GM23338 (cell line): ENCODE measurements at regions not wholly inside any gene's neighbourhood (a gene's known extent, or its start where the extent isn't known, plus 50 kb on each side); places are given as distances from the start of the nearest gene placed in this dataset.

Experiments
- ATAC-seq: fragments of 200-7000 bp; cut with Tn5 transposase; 3 replicates; pipeline ENCODE4 v1.9.1; 2020
- DNase-seq: peaks from one replicate; pipeline ENCODE4 v3.0.0-alpha.2; 2015; ENCODE audit warnings: low spot score
- H2AFZ ChIP-seq: fragments of 200-600 bp; sonication (generic); 2 replicates; pipeline ENCODE4 v1.8.0; 2016; ENCODE audit warnings: antibody characterized with exemption, mild to moderate bottlenecking, moderate library complexity
- H3F3A ChIP-seq: fragments of 200-600 bp; sonication (generic); replicated peaks from 2 replicates; pipeline ENCODE4 v1.8.0; 2017; ENCODE audit warnings: antibody characterized with exemption, mixed run types, low read depth
- H3K27ac ChIP-seq: fragments of 200-600 bp; sonication (generic); 2 replicates; pipeline ENCODE4 v1.6.1; 2016; ENCODE audit warnings: low read depth
- H3K27me3 ChIP-seq: fragments of 200-600 bp; sonication (generic); 2 replicates; pipeline ENCODE4 v1.8.0; 2016; ENCODE audit warnings: mild to moderate bottlenecking, mixed run types, moderate library complexity; ENCODE audit not compliant: insufficient read depth
- H3K36me3 ChIP-seq: fragments of 200-600 bp; sonication (generic); 2 replicates; pipeline ENCODE4 v1.8.0; 2016; ENCODE audit warnings: mild to moderate bottlenecking; ENCODE audit not compliant: insufficient read depth
- H3K4me1 ChIP-seq: fragments of 200-600 bp; sonication (generic); 2 replicates; pipeline ENCODE4 v1.8.0; 2016; ENCODE audit warnings: mild to moderate bottlenecking, moderate library complexity; ENCODE audit not compliant: insufficient read depth
- H3K4me2 ChIP-seq: fragments of 200-600 bp; sonication (generic); 2 replicates; pipeline ENCODE4 v1.7.1; 2017; ENCODE audit warnings: mixed run types
- H3K4me3 ChIP-seq: fragments of 200-600 bp; sonication (generic); 2 replicates; pipeline ENCODE4 v1.6.1; 2016; ENCODE audit warnings: mixed run types
- H3K79me2 ChIP-seq: fragments of 200-600 bp; sonication (generic); replicated peaks from 2 replicates; pipeline ENCODE4 v1.8.0; 2017; ENCODE audit warnings: mild to moderate bottlenecking; ENCODE audit not compliant: insufficient read depth
- H3K9me2 ChIP-seq: fragments of 200-600 bp; sonication (generic); 2 replicates; pipeline ENCODE4 v1.8.0; 2017; ENCODE audit not compliant: insufficient read depth
- H4K20me1 ChIP-seq: fragments of 200-600 bp; sonication (generic); replicated peaks from 2 replicates; pipeline ENCODE4 v1.8.0; 2017; ENCODE audit warnings: mild to moderate bottlenecking; ENCODE audit not compliant: insufficient read depth
- H3K27ac Mint-ChIP-seq: 2 replicates; pipeline ENCODE4 v1.8.0; 2020; ENCODE audit warnings: inconsistent platforms, mild to moderate bottlenecking, moderate library complexity, mixed read lengths
- H3K27me3 Mint-ChIP-seq: 3 replicates; pipeline ENCODE4 v1.8.0; 2022; ENCODE audit warnings: low read depth, mild to moderate bottlenecking, moderate library complexity, mixed read lengths, inconsistent platforms; ENCODE audit not compliant: insufficient read depth, poor library complexity
- H3K36me3 Mint-ChIP-seq: 3 replicates; pipeline ENCODE4 v1.8.0; 2021; ENCODE audit warnings: low read depth, mild to moderate bottlenecking, inconsistent platforms, moderate library complexity, mixed read lengths
- H3K4me1 Mint-ChIP-seq: 3 replicates; pipeline ENCODE4 v1.8.0; 2020; ENCODE audit warnings: mild to moderate bottlenecking, inconsistent platforms, mixed read lengths
- H3K4me3 Mint-ChIP-seq: 3 replicates; pipeline ENCODE4 v1.8.0; 2021; ENCODE audit warnings: moderate library complexity, mild to moderate bottlenecking, inconsistent platforms, mixed read lengths
- H3K9me3 Mint-ChIP-seq: 3 replicates; pipeline ENCODE4 v1.8.0; 2020; ENCODE audit warnings: moderate library complexity, mild to moderate bottlenecking, inconsistent platforms, mixed read lengths
- CREB1 ChIP-seq: fragments of 250-450 bp; sonication (Bioruptor Pico); IDR thresholded peaks from 2 replicates; pipeline ENCODE4 v1.5.0; 2020; ENCODE audit warnings: low read depth, mild to moderate bottlenecking, moderate library complexity
- CTCF ChIP-seq, 2 experiments: fragments of 200-600 bp in 1 of 2; sonication (generic) in 1 of 2; conservative IDR thresholded peaks; 2 replicates each; pipeline versions ENCODE4 v1.5.1 to v1.6.1; 2016 to 2017; ENCODE audit warnings: antibody characterized with exemption in 2 of 2, low read depth in 2 of 2, mild to moderate bottlenecking in 2 of 2, moderate library complexity in 1 of 2
- ETS1 ChIP-seq: IDR thresholded peaks from 2 replicates; pipeline ENCODE4 v1.6.1; 2016; ENCODE audit warnings: antibody characterized with exemption
- EZH2 ChIP-seq: fragments of 200-600 bp; sonication (generic); IDR thresholded peaks from one replicate; pipeline ENCODE4 v1.8.0; 2017; ENCODE audit warnings: antibody characterized with exemption, mild to moderate bottlenecking, low read depth; ENCODE audit not compliant: unreplicated experiment
- EZH2phosphoT487 ChIP-seq: fragments of 200-600 bp; sonication (generic); IDR thresholded peaks from one replicate; pipeline ENCODE4 v1.8.1; 2018; ENCODE audit warnings: antibody characterized with exemption; ENCODE audit not compliant: unreplicated experiment
- JUNB ChIP-seq: IDR thresholded peaks from one replicate; pipeline ENCODE4 v1.6.1; 2016; ENCODE audit warnings: antibody characterized with exemption; ENCODE audit not compliant: unreplicated experiment
- NANOG ChIP-seq: IDR thresholded peaks from 2 replicates; pipeline ENCODE4 v1.6.1; 2016; ENCODE audit warnings: antibody characterized with exemption, borderline replicate concordance
- POLR2AphosphoS5 ChIP-seq: IDR thresholded peaks from 2 replicates; pipeline ENCODE4 v1.6.1; 2016; ENCODE audit warnings: antibody characterized with exemption, low read depth
- STAT1 ChIP-seq: IDR thresholded peaks from one replicate; pipeline ENCODE4 v1.6.1; 2016; ENCODE audit warnings: antibody characterized with exemption; ENCODE audit not compliant: unreplicated experiment
- ZNF114 ChIP-seq: fragments of 250-450 bp; sonication (Bioruptor Pico); IDR thresholded peaks from 2 replicates; pipeline ENCODE4 v1.5.0; 2020; ENCODE audit warnings: mild to moderate bottlenecking, moderate library complexity
- ZNF331 ChIP-seq: fragments of 250-450 bp; sonication (Bioruptor Pico); IDR thresholded peaks from 2 replicates; pipeline ENCODE4 v1.5.0; 2020; ENCODE audit warnings: low read depth, mild to moderate bottlenecking, moderate library complexity
- TF ChIP-seq, protein P1 (sequence below): IDR thresholded peaks from one replicate; pipeline ENCODE4 v1.6.1; 2018; ENCODE audit warnings: antibody characterized with exemption; ENCODE audit not compliant: unreplicated experiment
- TF ChIP-seq, protein P2 (sequence below): fragments of 250-450 bp; sonication (Bioruptor Pico); IDR thresholded peaks from 2 replicates; pipeline ENCODE4 v1.5.0; 2020; ENCODE audit warnings: mild to moderate bottlenecking, moderate library complexity

DNA sequence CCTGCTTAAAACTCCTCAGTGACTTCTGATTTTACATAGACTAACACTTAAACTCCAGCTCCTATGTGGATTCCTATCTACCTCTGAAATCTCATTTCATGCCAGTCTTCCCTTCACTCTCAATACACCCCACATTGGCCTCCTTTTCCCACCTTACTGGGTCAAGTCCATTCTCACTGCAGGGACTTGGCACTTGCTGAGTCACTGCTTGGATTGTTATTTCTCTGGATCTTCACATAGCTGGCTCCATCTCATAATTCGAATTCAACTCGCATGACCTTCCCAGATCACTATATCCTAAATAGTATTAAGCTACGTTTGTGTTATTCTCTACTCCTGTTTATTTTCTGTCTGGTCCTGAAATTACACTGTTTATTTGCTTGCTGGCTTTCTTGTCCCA lies 59.6 kb upstream of the FRMD4B start:
- no peaks in the 10 kb centered on the region for H3K36me3 ChIP-seq
- H3K27me3 ChIP-seq: no peaks in the 10 kb centered on the region
- H3F3A ChIP-seq: no peaks in the 10 kb centered on the region
- TF ChIP-seq, protein P1, sequence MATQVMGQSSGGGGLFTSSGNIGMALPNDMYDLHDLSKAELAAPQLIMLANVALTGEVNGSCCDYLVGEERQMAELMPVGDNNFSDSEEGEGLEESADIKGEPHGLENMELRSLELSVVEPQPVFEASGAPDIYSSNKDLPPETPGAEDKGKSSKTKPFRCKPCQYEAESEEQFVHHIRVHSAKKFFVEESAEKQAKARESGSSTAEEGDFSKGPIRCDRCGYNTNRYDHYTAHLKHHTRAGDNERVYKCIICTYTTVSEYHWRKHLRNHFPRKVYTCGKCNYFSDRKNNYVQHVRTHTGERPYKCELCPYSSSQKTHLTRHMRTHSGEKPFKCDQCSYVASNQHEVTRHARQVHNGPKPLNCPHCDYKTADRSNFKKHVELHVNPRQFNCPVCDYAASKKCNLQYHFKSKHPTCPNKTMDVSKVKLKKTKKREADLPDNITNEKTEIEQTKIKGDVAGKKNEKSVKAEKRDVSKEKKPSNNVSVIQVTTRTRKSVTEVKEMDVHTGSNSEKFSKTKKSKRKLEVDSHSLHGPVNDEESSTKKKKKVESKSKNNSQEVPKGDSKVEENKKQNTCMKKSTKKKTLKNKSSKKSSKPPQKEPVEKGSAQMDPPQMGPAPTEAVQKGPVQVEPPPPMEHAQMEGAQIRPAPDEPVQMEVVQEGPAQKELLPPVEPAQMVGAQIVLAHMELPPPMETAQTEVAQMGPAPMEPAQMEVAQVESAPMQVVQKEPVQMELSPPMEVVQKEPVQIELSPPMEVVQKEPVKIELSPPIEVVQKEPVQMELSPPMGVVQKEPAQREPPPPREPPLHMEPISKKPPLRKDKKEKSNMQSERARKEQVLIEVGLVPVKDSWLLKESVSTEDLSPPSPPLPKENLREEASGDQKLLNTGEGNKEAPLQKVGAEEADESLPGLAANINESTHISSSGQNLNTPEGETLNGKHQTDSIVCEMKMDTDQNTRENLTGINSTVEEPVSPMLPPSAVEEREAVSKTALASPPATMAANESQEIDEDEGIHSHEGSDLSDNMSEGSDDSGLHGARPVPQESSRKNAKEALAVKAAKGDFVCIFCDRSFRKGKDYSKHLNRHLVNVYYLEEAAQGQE: no peak
- no peak for TF ChIP-seq ETS1
- TF ChIP-seq STAT1: no peak
- TF ChIP-seq, protein P2, sequence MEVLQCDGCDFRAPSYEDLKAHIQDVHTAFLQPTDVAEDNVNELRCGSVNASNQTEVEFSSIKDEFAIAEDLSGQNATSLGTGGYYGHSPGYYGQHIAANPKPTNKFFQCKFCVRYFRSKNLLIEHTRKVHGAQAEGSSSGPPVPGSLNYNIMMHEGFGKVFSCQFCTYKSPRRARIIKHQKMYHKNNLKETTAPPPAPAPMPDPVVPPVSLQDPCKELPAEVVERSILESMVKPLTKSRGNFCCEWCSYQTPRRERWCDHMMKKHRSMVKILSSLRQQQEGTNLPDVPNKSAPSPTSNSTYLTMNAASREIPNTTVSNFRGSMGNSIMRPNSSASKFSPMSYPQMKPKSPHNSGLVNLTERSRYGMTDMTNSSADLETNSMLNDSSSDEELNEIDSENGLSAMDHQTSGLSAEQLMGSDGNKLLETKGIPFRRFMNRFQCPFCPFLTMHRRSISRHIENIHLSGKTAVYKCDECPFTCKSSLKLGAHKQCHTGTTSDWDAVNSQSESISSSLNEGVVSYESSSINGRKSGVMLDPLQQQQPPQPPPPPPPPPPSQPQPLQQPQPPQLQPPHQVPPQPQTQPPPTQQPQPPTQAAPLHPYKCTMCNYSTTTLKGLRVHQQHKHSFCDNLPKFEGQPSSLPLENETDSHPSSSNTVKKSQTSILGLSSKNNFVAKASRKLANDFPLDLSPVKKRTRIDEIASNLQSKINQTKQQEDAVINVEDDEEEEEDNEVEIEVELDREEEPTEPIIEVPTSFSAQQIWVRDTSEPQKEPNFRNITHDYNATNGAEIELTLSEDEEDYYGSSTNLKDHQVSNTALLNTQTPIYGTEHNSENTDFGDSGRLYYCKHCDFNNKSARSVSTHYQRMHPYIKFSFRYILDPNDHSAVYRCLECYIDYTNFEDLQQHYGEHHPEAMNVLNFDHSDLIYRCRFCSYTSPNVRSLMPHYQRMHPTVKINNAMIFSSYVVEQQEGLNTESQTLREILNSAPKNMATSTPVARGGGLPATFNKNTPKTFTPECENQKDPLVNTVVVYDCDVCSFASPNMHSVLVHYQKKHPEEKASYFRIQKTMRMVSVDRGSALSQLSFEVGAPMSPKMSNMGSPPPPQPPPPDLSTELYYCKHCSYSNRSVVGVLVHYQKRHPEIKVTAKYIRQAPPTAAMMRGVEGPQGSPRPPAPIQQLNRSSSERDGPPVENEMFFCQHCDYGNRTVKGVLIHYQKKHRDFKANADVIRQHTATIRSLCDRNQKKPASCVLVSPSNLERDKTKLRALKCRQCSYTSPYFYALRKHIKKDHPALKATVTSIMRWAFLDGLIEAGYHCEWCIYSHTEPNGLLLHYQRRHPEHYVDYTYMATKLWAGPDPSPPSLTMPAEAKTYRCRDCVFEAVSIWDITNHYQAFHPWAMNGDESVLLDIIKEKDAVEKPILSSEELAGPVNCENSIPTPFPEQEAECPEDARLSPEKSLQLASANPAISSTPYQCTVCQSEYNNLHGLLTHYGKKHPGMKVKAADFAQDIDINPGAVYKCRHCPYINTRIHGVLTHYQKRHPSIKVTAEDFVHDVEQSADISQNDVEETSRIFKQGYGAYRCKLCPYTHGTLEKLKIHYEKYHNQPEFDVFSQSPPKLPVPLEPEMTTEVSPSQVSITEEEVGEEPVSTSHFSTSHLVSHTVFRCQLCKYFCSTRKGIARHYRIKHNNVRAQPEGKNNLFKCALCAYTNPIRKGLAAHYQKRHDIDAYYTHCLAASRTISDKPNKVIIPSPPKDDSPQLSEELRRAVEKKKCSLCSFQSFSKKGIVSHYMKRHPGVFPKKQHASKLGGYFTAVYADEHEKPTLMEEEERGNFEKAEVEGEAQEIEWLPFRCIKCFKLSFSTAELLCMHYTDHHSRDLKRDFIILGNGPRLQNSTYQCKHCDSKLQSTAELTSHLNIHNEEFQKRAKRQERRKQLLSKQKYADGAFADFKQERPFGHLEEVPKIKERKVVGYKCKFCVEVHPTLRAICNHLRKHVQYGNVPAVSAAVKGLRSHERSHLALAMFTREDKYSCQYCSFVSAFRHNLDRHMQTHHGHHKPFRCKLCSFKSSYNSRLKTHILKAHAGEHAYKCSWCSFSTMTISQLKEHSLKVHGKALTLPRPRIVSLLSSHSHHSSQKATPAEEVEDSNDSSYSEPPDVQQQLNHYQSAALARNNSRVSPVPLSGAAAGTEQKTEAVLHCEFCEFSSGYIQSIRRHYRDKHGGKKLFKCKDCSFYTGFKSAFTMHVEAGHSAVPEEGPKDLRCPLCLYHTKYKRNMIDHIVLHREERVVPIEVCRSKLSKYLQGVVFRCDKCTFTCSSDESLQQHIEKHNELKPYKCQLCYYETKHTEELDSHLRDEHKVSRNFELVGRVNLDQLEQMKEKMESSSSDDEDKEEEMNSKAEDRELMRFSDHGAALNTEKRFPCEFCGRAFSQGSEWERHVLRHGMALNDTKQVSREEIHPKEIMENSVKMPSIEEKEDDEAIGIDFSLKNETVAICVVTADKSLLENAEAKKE (CRISPR knock-in tag): no peak
- TF ChIP-seq NANOG: no peak
- no peak for TF ChIP-seq EZH2
- no peak for TF ChIP-seq JUNB
- no peak for TF ChIP-seq CREB1 (CRISPR knock-in tag)
- TF ChIP-seq ZNF114 (CRISPR knock-in tag): no peak
- TF ChIP-seq EZH2phosphoT487: no peak
- no peak for TF ChIP-seq CTCF (conservative IDR thresholded peaks at IDR 0.05; ENCODE audit: low read depth in 2 of 2)
- TF ChIP-seq ZNF331 (CRISPR knock-in tag): no peak
- TF ChIP-seq POLR2AphosphoS5: no peak
- H3K27ac ChIP-seq: no peak overlapping the region
- ATAC-seq (no peak), DNase-seq (no peak)
- H2AFZ ChIP-seq: no peak overlapping the region
- H3K4me1 ChIP-seq: peaks cover 8% of the 10 kb centered on the region; the same call in 1 of the 2 replicates
- no peak overlapping the region for H3K4me3 ChIP-seq
- no peak overlapping the region for H3K4me2 ChIP-seq
- Mint-ChIP-seq H3K4me3 (no peak overlapping the region), H3K27me3 (peaks cover under 1% of the 10 kb centered on the region), H3K4me1 (peaks cover 6% of the 10 kb centered on the region), H3K36me3 (peaks cover 4% of the 10 kb centered on the region; the same call in 1 of the 3 replicates), H3K9me3 (peaks cover 8% of the 10 kb centered on the region; the same call in 1 of the 3 replicates), H3K27ac (no peak overlapping the region)
- no peaks in the 10 kb centered on the region for H3K79me2 ChIP-seq
- no peaks in the 10 kb centered on the region for H3K9me2 ChIP-seq
- H4K20me1 ChIP-seq: no peaks in the 10 kb centered on the region
